Prostate gland (tissue), 2 donors: ENCODE measurements at regions not wholly inside any gene's neighbourhood (a gene's known extent, or its start where the extent isn't known, plus 50 kb on each side); places are given as distances from the start of the nearest gene placed in this dataset.

Experiments
- POLR2AphosphoS5 ChIP-seq: sonication (generic); formaldehyde crosslinking; IDR thresholded peaks from one replicate; pipeline ENCODE4 v1.6.1; 2017; ENCODE audit warnings: antibody characterized with exemption
- TF ChIP-seq, protein P1 (sequence below), 4 experiments: fragments of 200-600 bp in 2 of 4; fragments of 450-650 bp in 2 of 4; sonication (generic) in 2 of 4; IDR thresholded peaks; 1 replicate in 3 of 4; 2 replicates in 1 of 4; pipeline ENCODE4 v1.5.1; 2016 to 2019; ENCODE audit warnings: antibody characterized with exemption in 4 of 4, mild to moderate bottlenecking in 2 of 4, moderate library complexity in 2 of 4

DNA sequence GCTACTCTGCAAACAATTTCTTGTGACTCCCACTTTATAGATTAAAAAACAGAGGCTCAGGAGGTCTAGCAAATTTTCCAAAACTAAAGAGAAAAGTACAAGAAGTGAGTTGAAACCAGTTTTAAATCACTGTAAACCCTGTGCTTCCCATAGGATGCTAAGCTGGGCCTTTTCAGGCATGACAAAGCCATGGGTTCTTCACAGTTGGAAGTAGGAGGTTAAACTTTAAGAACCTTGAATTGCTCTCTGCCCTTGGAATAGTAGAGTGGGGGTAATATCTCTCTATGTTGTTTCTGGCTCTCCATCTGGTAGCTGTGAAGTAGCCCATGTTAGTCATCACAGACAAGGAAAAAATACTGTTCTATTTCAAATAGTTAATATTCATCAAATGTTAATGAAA is 193.6 kb upstream of the SATB1 start:
- TF ChIP-seq, protein P1, sequence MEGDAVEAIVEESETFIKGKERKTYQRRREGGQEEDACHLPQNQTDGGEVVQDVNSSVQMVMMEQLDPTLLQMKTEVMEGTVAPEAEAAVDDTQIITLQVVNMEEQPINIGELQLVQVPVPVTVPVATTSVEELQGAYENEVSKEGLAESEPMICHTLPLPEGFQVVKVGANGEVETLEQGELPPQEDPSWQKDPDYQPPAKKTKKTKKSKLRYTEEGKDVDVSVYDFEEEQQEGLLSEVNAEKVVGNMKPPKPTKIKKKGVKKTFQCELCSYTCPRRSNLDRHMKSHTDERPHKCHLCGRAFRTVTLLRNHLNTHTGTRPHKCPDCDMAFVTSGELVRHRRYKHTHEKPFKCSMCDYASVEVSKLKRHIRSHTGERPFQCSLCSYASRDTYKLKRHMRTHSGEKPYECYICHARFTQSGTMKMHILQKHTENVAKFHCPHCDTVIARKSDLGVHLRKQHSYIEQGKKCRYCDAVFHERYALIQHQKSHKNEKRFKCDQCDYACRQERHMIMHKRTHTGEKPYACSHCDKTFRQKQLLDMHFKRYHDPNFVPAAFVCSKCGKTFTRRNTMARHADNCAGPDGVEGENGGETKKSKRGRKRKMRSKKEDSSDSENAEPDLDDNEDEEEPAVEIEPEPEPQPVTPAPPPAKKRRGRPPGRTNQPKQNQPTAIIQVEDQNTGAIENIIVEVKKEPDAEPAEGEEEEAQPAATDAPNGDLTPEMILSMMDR (IDR thresholded peaks at IDR 0.05): no peak
- TF ChIP-seq POLR2AphosphoS5: no peak
